Loucy (cell line): ENCODE measurements at regions not wholly inside any gene's neighbourhood (a gene's known extent, or its start where the extent isn't known, plus 50 kb on each side); places are given as distances from the start of the nearest gene placed in this dataset.

Experiments used
- CTCF ChIP-seq: fragments of 200-600 bp; sonication (generic); conservative IDR thresholded peaks from 2 replicates; pipeline ENCODE4 v1.5.1; 2014; ENCODE audit warnings: mild to moderate bottlenecking, antibody characterized with exemption, low read length
- EZH2phosphoT487 ChIP-seq: fragments of 200-600 bp; IDR thresholded peaks from 2 replicates; pipeline ENCODE4 v1.6.1; 2018; ENCODE audit warnings: antibody characterized with exemption, mild to moderate bottlenecking, moderate library complexity, borderline replicate concordance

- TF ChIP-seq CTCF: no peak
- no peak for TF ChIP-seq EZH2phosphoT487
Measured at GRCh38 chr6:1503811-1504210, 105.9 kb upstream of the FOXC1 start.
